ENCODE measurements at regions not wholly inside any gene's neighbourhood (a gene's known extent, or its start where the extent isn't known, plus 50 kb on each side); places are given as distances from the start of the nearest gene placed in this dataset.

- no peak for DNase-seq (ENCODE audit: extremely low spot score)
- CTCF ChIA-PET: interaction anchor here (0.6 to 0.7 kb wide), 2 partner anchors 282 to 545 kb away, joined by 3 to 5 read pairs; no protein-coding TSS in a partner anchor
- TF ChIP-seq NFRKB (IDR thresholded peaks at IDR 0.05) (no peak), CTBP1 (IDR thresholded peaks at IDR 0.05; ENCODE audit: borderline replicate concordance) (no peak), FOXK2 (IDR thresholded peaks at IDR 0.05) (no peak), ELF4 (IDR thresholded peaks at IDR 0.05) (no peak), ZNF384 (IDR thresholded peaks at IDR 0.05) (no peak), SUZ12 (IDR thresholded peaks at IDR 0.05) (no peak), HDGF (IDR thresholded peaks at IDR 0.05; ENCODE audit: borderline replicate concordance) (no peak), FOXM1 (IDR thresholded peaks at IDR 0.05; ENCODE audit: borderline replicate concordance) (no peak), LEF1 (IDR thresholded peaks at IDR 0.05; ENCODE audit: borderline replicate concordance) (no peak), SP1 (IDR thresholded peaks at IDR 0.05) (no peak), TARDBP (IDR thresholded peaks at IDR 0.05) (no peak), L3MBTL2 (conservative IDR thresholded peaks at IDR 0.05) (no peak), ARNT (IDR thresholded peaks at IDR 0.05) (no peak)
- POLR2A ChIA-PET: no interaction called here
Measured at GRCh38 chr2:182522972-182523473, 96.2 kb upstream of the PDE1A start.

DNA sequence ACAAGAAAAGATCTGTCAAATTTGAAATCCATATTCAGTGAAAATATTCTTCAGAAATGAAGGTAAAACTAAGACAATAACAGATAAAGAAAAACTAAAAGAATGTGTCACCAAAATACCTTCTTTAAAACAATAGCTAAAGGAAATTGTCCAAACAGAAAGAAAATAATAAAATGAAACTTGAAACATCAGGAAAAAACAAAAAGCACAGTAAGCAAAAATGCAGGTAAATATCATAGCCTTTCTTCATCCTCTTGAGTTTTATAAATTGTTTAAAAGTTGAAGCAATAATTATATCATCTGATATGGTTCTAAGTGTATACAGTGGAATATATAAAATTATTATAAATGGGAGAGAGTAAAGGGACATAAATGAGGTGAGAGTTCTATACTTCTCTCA, 103.8 kb upstream of the PDE1A start:
- DNase-seq (ENCODE audit: extremely low spot score): no peak
- no peak for TF ChIP-seq SUZ12 (IDR thresholded peaks at IDR 0.05)
- ChIA-PET POLR2A (no interaction called here), CTCF (no interaction called here)

DNA sequence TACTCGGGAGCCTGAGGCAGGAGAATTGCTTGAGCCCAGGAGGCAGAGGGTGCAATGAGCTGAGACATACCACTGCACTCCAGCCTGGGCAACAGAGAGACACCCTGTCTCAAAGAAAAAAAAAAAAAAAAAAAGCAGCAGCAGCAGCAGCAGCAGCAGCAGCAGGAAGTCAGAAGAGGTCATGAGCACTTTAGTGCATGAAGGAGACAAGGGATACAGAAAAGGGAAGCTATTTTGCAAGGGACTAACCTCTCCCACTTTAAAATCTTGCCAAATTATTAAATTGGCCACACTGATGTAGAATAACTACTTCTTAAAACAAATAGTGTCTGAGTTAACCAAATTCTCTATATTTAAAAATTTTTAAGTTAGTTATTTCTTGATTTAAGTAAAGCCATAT, 113.4 kb upstream of the PDE1A start:
- CTCF ChIA-PET: interaction anchor here (0.6 kb wide), 1 partner anchor 37 kb away, joined by 4 read pairs; no protein-coding TSS in a partner anchor
- POLR2A ChIA-PET: no interaction called here
- TF ChIP-seq ZNF384 (IDR thresholded peaks at IDR 0.05): no peak
- TF ChIP-seq FOXM1 (IDR thresholded peaks at IDR 0.05; ENCODE audit: borderline replicate concordance): no peak
- TF ChIP-seq FOXA1 (IDR thresholded peaks at IDR 0.05): no peak
- TF ChIP-seq TARDBP (IDR thresholded peaks at IDR 0.05): no peak
- TF ChIP-seq ELF4 (IDR thresholded peaks at IDR 0.05): no peak
- no peak for TF ChIP-seq BHLHE40 (IDR thresholded peaks at IDR 0.05; ENCODE audit: borderline replicate concordance)
- TF ChIP-seq ARNT (IDR thresholded peaks at IDR 0.05): no peak
- no peak for TF ChIP-seq SUZ12 (IDR thresholded peaks at IDR 0.05)
- TF ChIP-seq NFRKB (IDR thresholded peaks at IDR 0.05): no peak
- no peak for TF ChIP-seq PKNOX1 (IDR thresholded peaks at IDR 0.05)
- TF ChIP-seq L3MBTL2 (conservative IDR thresholded peaks at IDR 0.05): no peak
- TF ChIP-seq HDGF (IDR thresholded peaks at IDR 0.05; ENCODE audit: borderline replicate concordance): no peak
- no peak for TF ChIP-seq FOXK2 (IDR thresholded peaks at IDR 0.05)
- TF ChIP-seq LEF1 (IDR thresholded peaks at IDR 0.05; ENCODE audit: borderline replicate concordance): no peak
- no peak for TF ChIP-seq CTBP1 (IDR thresholded peaks at IDR 0.05; ENCODE audit: borderline replicate concordance)
- DNase-seq (ENCODE audit: extremely low spot score): no peak

- TF ChIP-seq BHLHE40 (IDR thresholded peaks at IDR 0.05; ENCODE audit: borderline replicate concordance): no peak
- DNase-seq (ENCODE audit: extremely low spot score): no peak
- ChIA-PET CTCF (no interaction called here), POLR2A (no interaction called here)
Measured at GRCh38 chr2:182541268-182541667, 114.4 kb upstream of the PDE1A start.

GRCh38 chr2:182542501-182543258, 115.8 kb upstream of the PDE1A start:
- no peak for DNase-seq (ENCODE audit: extremely low spot score)
- TF ChIP-seq FOXK2 (IDR thresholded peaks at IDR 0.05): no peak
- TF ChIP-seq SP1 (IDR thresholded peaks at IDR 0.05): no peak
- TF ChIP-seq NFRKB (IDR thresholded peaks at IDR 0.05): no peak
- TF ChIP-seq ARNT (IDR thresholded peaks at IDR 0.05): no peak
- TF ChIP-seq TARDBP (IDR thresholded peaks at IDR 0.05): no peak
- no peak for TF ChIP-seq FOXM1 (IDR thresholded peaks at IDR 0.05; ENCODE audit: borderline replicate concordance)
- no peak for TF ChIP-seq FOXA1 (IDR thresholded peaks at IDR 0.05)
- no peak for TF ChIP-seq CTBP1 (IDR thresholded peaks at IDR 0.05; ENCODE audit: borderline replicate concordance)
- TF ChIP-seq ELF4 (IDR thresholded peaks at IDR 0.05): no peak
- TF ChIP-seq ZNF384 (IDR thresholded peaks at IDR 0.05): no peak
- no peak for TF ChIP-seq LEF1 (IDR thresholded peaks at IDR 0.05; ENCODE audit: borderline replicate concordance)
- TF ChIP-seq SUZ12 (IDR thresholded peaks at IDR 0.05): no peak
- no peak for TF ChIP-seq HDGF (IDR thresholded peaks at IDR 0.05; ENCODE audit: borderline replicate concordance)
- TF ChIP-seq L3MBTL2 (conservative IDR thresholded peaks at IDR 0.05): no peak
- TF ChIP-seq BHLHE40 (IDR thresholded peaks at IDR 0.05; ENCODE audit: borderline replicate concordance): no peak
- no peak for TF ChIP-seq PKNOX1 (IDR thresholded peaks at IDR 0.05)
- ChIA-PET CTCF (no interaction called here), POLR2A (no interaction called here)

GRCh38 chr2:182543741-182544525, 117.1 kb upstream of the PDE1A start:
- ChIA-PET POLR2A (no interaction called here), CTCF (interaction anchor here (0.6 kb wide), 1 partner anchor 51 kb away, joined by 3 read pairs; no protein-coding TSS in a partner anchor)
- TF ChIP-seq TARDBP (IDR thresholded peaks at IDR 0.05): no peak
- TF ChIP-seq SP1 (IDR thresholded peaks at IDR 0.05): no peak
- no peak for TF ChIP-seq BHLHE40 (IDR thresholded peaks at IDR 0.05; ENCODE audit: borderline replicate concordance)
- DNase-seq (ENCODE audit: extremely low spot score): no peak

Measured in HEK293T (cell line).